Esophagus (tissue), 2 donors: ENCODE measurements at regions not wholly inside any gene's neighbourhood (a gene's known extent, or its start where the extent isn't known, plus 50 kb on each side); places are given as distances from the start of the nearest gene placed in this dataset.

Experiments used
- H3K27ac ChIP-seq, 2 donors: one replicate each; pipeline ENCODE4 v1.5.1; 2013; ENCODE audit warnings: low read depth in 2 of 2, mild to moderate bottlenecking in 2 of 2, inconsistent platforms in 1 of 2, low read length in 1 of 2, moderate library complexity in 1 of 2
- H3K27me3 ChIP-seq, 2 donors: one replicate each; pipeline ENCODE4 v1.6.1; 2013; ENCODE audit warnings: low read length in 2 of 2, control low read depth in 1 of 2, mild to moderate bottlenecking in 1 of 2; ENCODE audit not compliant: insufficient read depth in 2 of 2, control insufficient read depth in 1 of 2
- H3K36me3 ChIP-seq, 2 donors: one replicate each; pipeline ENCODE4 v1.6.1; 2013; ENCODE audit warnings: low read length in 1 of 2; ENCODE audit not compliant: control insufficient read depth in 2 of 2, insufficient read depth in 2 of 2
- H3K4me1 ChIP-seq, 2 donors: one replicate each; pipeline ENCODE4 v1.6.1; 2013; ENCODE audit warnings: low read length in 1 of 2; ENCODE audit not compliant: control insufficient read depth in 2 of 2, insufficient read depth in 2 of 2
- H3K4me3 ChIP-seq, 2 donors: one replicate each; pipeline ENCODE4 v1.5.1; 2013; ENCODE audit warnings: low read length in 2 of 2, mild to moderate bottlenecking in 2 of 2, low read depth in 1 of 2, moderate library complexity in 1 of 2
- H3K9me3 ChIP-seq, 2 donors: one replicate each; pipeline ENCODE4 v1.6.1; 2013; ENCODE audit warnings: mild to moderate bottlenecking in 2 of 2, low read depth in 1 of 2, low read length in 1 of 2, moderate library complexity in 1 of 2; ENCODE audit not compliant: control insufficient read depth in 2 of 2, insufficient read depth in 1 of 2
- WGBS, 2 donors: extraction: QIAGEN DNeasy Blood & Tissue Kit; methylation state at CpG; one replicate each; pipeline ENCODE4 v1.1.7; 2013; 5-methylcytosine and 5-hydroxymethylcytosine counted together
- donor health status: healthy with polysubstance abuse.
- donor health status: Bipolar disorder and iron deficiency.

DNA sequence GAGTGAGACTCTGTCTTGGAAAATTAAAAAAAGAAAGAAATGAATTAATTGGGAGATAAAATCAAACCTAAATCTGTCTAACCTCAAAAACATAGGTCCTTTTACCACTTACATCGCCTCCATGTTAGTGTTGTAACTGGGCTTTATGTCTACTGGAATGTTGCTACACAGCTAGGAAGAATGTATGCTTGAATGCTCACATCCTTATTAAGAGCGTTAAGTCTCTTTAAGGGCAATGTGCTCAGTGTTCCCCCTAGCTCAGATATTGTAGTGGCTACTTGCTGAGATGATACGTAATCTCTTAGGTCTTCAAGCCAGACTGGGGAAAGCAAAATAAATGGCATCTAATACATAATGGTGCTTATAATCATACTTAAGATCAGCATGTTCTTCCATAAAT is 1072.8 kb downstream of the PDHA2 start:
- Histone ChIP-seq H3K4me3 (no peak overlapping the region), H3K27me3 (no peaks in the 10 kb centered on the region), H3K4me1 (no peaks in the 10 kb centered on the region), H3K36me3 (no peaks in the 10 kb centered on the region), H3K9me3 (no peaks in the 10 kb centered on the region), H3K27ac (no peak overlapping the region)
- WGBS, 2 donors = 84 to 85% methylated on average over 3 of the region's 3 CpGs

DNA sequence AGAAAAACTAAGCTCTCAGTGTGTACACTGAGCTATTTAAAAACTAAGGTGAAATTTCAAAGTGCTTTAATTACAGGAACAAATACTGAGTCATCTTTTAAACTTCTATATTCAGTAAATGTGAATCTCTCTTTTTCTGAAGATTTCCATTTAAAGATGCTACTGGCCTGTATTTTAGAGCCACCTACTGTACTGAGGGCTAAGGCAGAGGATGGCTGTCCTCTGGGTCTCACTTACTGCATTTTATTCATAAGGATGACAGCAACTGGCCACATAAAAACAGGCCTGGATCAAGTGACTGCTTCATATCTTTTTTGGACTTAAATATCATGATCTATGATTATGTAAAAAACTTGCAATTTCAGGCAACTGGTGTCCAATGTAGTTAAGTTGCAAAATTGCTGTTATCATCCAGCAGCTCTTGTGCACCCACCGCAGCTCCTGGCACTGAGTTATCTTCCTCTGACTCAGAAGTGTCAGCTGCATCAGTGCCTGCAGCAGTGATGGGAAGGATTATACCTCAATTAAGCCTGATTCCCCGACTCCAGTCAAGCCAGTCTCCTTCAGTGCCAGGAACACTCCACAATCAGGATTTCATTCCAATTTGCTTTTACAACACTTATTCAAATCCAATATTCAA is 1073.7 kb downstream of the PDHA2 start:
- H3K4me1 ChIP-seq = no peaks in the 10 kb centered on the region
- no peaks in the 10 kb centered on the region for H3K36me3 ChIP-seq
- no peak overlapping the region for H3K4me3 ChIP-seq
- no peaks in the 10 kb centered on the region for H3K9me3 ChIP-seq
- H3K27ac ChIP-seq = no peak overlapping the region
- no peaks in the 10 kb centered on the region for H3K27me3 ChIP-seq
- 58 to 66% methylated on average over 2 of the region's 2 CpGs for WGBS, 2 donors

DNA sequence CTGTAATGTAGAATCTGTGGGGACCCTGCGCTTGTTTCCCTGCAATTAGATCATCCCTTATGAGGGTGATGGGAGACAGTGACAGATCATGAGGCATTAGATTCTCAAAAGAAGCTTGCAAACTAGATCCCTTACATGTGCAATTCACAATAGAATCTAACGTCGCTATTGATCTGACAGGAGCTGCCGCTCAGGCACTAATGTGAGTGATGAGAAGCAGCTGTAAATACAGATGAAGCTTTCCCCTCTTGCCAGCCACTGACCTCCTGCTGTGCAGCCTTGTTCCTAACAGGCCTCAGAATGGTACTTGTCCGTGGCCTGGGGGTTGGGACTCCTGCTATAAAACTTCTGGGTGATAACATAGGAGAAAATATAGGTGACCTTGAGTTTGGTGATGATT is 1076.8 kb downstream of the PDHA2 start:
- H3K4me1 ChIP-seq = no peaks in the 10 kb centered on the region
- no peak overlapping the region for H3K4me3 ChIP-seq
- H3K9me3 ChIP-seq = no peaks in the 10 kb centered on the region
- no peak overlapping the region for H3K27ac ChIP-seq
- 42 to 51% methylated on average over 5 of the region's 5 CpGs for WGBS, 2 donors
- H3K36me3 ChIP-seq = no peaks in the 10 kb centered on the region
- no peaks in the 10 kb centered on the region for H3K27me3 ChIP-seq

DNA sequence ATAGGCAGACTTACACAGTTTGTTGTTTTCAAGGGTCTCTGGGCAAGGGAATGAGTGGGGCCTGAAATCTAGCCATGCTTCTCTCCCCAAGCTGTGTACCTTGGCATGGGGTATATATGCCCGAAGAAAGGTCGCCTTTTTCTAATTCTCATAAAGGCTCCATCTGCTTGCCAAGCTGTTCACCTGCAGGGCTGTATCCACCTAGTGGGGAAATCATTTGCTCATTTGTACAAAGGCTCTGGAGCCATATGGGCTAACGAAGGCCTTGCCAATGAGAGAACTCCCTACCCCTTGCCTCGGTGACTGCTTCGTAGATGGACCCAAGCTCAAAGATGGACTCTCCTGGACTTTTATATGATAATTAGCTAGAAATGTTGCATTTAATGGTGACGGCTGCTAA is 1097.0 kb downstream of the PDHA2 start:
- 92 to 93% methylated on average over 6 of the region's 6 CpGs for whole genome bisulfite sequencing, 2 donors
- no peak overlapping the region for H3K4me3 ChIP-seq
- H3K4me1 ChIP-seq = no peaks in the 10 kb centered on the region
- H3K27me3 ChIP-seq = no peaks in the 10 kb centered on the region
- no peak overlapping the region for H3K27ac ChIP-seq
- H3K9me3 ChIP-seq = no peaks in the 10 kb centered on the region
- H3K36me3 ChIP-seq = no peaks in the 10 kb centered on the region

DNA sequence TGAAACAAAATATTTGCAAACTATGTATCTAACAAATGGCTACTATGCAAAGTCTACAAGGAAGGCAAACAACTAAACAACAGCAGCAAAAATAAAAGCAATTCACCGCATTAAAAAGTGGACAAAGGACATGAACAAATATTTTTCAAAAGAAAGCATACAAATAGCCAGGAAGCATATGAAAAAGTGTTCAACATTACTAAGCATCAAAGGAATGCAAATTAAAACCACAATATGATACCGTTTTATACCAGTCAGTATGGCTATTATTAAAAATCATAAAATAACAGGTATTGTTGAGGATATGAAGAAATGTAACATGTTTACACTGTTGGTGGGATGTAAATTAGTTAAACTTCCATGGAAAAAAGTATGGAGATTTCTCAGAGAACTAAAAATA is 1106.7 kb downstream of the PDHA2 start:
- 73 to 76% methylated on average over 2 of the region's 2 CpGs for WGBS, 2 donors
- Histone ChIP-seq H3K36me3 (no peaks in the 10 kb centered on the region), H3K27me3 (no peaks in the 10 kb centered on the region), H3K4me3 (no peak overlapping the region), H3K4me1 (no peaks in the 10 kb centered on the region), H3K27ac (no peak overlapping the region), H3K9me3 (no peaks in the 10 kb centered on the region)

DNA sequence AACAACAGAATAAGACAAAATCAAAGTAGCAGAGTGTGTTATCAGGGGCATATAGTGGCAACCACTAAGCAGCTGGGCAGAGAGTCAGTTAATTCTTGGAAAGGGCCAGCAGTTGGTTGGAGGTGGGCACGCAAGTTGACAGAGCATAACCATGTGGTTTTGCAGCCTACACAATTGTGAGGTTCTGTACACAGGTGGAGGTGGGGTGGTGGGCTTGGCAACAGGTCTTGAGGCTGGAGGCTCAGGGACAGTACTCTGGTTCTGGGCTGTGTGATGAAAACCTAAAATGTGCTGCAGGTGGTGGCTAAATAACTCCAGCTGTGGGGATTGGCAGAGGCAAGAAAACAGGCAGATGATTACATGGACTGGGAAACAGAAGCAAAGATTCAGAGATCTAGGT is 1112.7 kb downstream of the PDHA2 start:
- no peak overlapping the region for H3K27ac ChIP-seq
- no peaks in the 10 kb centered on the region for H3K27me3 ChIP-seq
- no peaks in the 10 kb centered on the region for H3K4me1 ChIP-seq
- peaks cover 2 to 3% of the 10 kb centered on the region in 2 donors for H3K9me3 ChIP-seq
- WGBS, 2 donors = 85 to 93% methylated on average over 1 of the region's 1 CpG
- H3K36me3 ChIP-seq = no peaks in the 10 kb centered on the region
- H3K4me3 ChIP-seq = no peak overlapping the region

DNA sequence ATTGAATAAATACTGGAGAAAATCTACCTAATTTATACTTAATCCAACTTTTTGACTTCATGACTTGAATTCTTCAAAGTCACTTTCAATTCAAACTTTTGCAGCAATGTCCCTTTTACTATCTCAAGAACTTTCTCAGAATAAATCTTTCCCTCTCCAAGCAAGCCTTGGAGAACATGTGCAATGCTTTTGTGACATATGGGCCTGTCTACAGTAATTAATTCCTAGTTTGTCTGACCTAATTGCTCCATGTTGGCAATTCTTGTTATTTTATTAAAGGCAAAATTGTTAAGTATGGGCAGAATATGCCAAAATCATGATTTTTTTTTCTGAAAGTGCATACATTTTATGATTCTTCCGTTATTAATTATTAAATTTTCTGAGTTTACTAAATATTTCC is 1115.3 kb downstream of the PDHA2 start:
- Histone ChIP-seq H3K4me1 (no peaks in the 10 kb centered on the region), H3K27me3 (no peaks in the 10 kb centered on the region), H3K27ac (no peak overlapping the region), H3K4me3 (no peak overlapping the region), H3K9me3 (peaks cover 2 to 3% of the 10 kb centered on the region in 2 donors), H3K36me3 (no peaks in the 10 kb centered on the region)
- WGBS, 2 donors = 74% methylated on average over 1 of the region's 1 CpG

DNA sequence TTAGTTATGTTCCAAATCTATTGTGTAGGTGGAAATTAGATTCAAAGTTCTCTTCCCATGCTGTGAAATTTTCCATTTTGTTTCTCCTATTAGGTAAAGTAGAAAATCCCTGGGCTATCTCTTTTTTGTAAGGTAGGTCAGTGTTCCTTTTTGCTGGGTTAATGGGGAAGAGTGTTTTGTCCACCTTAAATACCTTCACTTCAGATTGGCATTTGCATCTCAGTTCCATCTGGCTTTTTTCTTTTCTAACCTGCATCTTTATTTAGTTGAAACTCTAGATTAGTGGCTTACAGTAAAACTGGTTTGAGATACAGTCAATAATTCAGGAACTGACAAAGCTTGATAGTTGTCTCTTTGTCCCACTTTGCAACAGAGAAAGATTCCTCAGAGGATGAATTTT is 1115.8 kb downstream of the PDHA2 start:
- H3K4me1 ChIP-seq = no peaks in the 10 kb centered on the region
- H3K36me3 ChIP-seq = no peaks in the 10 kb centered on the region
- H3K9me3 ChIP-seq = peaks cover 2 to 3% of the 10 kb centered on the region in 2 donors
- H3K27me3 ChIP-seq = no peaks in the 10 kb centered on the region
- no peak overlapping the region for H3K27ac ChIP-seq
- H3K4me3 ChIP-seq = no peak overlapping the region

DNA sequence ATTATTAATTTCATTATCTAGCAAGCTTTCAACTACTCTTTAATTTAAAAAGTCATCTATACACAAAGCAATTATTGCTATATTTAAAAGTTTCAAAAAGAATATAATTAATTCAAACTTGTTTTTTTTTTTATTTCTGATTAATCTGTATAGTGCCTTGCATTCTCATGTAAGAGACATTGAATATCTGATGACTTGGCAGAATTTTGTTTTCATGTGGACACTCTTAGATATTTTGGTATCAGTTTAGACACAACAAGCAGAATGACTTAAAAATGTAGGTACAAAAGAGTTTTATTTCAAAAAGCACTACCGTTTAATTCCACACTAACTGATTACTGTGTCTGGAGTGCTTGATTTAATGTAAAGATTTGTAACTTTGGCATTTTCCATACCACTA is 1129.6 kb downstream of the PDHA2 start:
- H3K27ac ChIP-seq = no peak overlapping the region
- H3K4me3 ChIP-seq = no peak overlapping the region
- no peaks in the 10 kb centered on the region for H3K27me3 ChIP-seq
- H3K9me3 ChIP-seq = no peaks in the 10 kb centered on the region
- 89 to 90% methylated on average over 1 of the region's 1 CpG for WGBS, 2 donors
- H3K36me3 ChIP-seq = no peaks in the 10 kb centered on the region
- no peaks in the 10 kb centered on the region for H3K4me1 ChIP-seq

DNA sequence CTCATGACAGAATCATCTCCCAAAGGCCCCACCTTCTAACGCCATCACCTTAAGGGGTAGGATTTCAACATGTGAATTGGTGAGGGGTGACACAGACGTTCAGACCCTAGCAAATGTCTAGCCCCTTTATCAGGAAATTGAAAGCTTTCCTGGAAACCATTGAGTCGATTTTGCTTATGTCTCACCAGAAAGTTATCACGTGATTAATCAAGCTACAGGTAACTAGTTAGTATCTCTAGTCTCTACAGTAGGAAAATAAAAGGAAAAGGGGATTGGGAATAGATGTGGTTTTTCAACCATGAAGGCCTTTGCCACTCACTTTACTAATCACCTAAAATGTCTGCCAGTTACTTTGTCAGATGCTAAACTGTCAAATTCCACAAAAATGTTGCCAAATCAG is 1133.0 kb downstream of the PDHA2 start:
- no peaks in the 10 kb centered on the region for H3K27me3 ChIP-seq

More for the DNA sequence above, 1133.0 kb downstream of the PDHA2 start:
- Histone ChIP-seq H3K27ac (no peak overlapping the region), H3K4me1 (no peaks in the 10 kb centered on the region), H3K4me3 (no peak overlapping the region), H3K36me3 (no peaks in the 10 kb centered on the region), H3K9me3 (no peaks in the 10 kb centered on the region)
- WGBS, 2 donors = 73 to 79% methylated on average over 4 of the region's 4 CpGs
